Mesenchymal stem cell (in vitro differentiated cells and primary cell): ENCODE measurements at regions not wholly inside any gene's neighbourhood (a gene's known extent, or its start where the extent isn't known, plus 50 kb on each side); places are given as distances from the start of the nearest gene placed in this dataset.

Source experiments
- DNase-seq: peaks from one replicate; pipeline ENCODE4 v3.0.0-alpha.2; 2013
- H2AFZ ChIP-seq: one replicate; pipeline ENCODE4 v1.6.1; 2013; ENCODE audit warnings: low read depth, mild to moderate bottlenecking, control low read depth, inconsistent platforms, low read length, moderate library complexity
- H2AK5ac ChIP-seq: 2 replicates; pipeline ENCODE4 v1.6.1; 2013; ENCODE audit warnings: low read length, moderate library complexity, mild to moderate bottlenecking, inconsistent platforms; ENCODE audit not compliant: severe bottlenecking
- H2BK120ac ChIP-seq: one replicate; pipeline ENCODE4 v1.6.1; 2013; ENCODE audit warnings: low read depth, mild to moderate bottlenecking, inconsistent platforms, low read length, moderate library complexity
- H2BK12ac ChIP-seq, 2 experiments: one replicate each; pipeline ENCODE4 v1.6.1; 2013; ENCODE audit warnings: inconsistent platforms in 2 of 2, low read length in 2 of 2, mild to moderate bottlenecking in 2 of 2, moderate library complexity in 2 of 2, control low read depth in 1 of 2
- H2BK15ac ChIP-seq: one replicate; pipeline ENCODE4 v1.6.1; 2013; ENCODE audit warnings: mild to moderate bottlenecking, low read depth, inconsistent platforms; ENCODE audit not compliant: poor library complexity, severe bottlenecking
- H2BK5ac ChIP-seq: 2 replicates; pipeline ENCODE4 v1.6.1; 2013; ENCODE audit warnings: low read depth, mild to moderate bottlenecking, low read length, control low read depth, inconsistent platforms; ENCODE audit not compliant: poor library complexity, severe bottlenecking
- H3K14ac ChIP-seq, 2 experiments: one replicate each; pipeline ENCODE4 v1.6.1; 2013; ENCODE audit warnings: inconsistent platforms in 2 of 2, low read length in 2 of 2, control low read depth in 1 of 2, mild to moderate bottlenecking in 1 of 2, moderate library complexity in 1 of 2
- H3K18ac ChIP-seq, 2 experiments: one replicate each; pipeline ENCODE4 v1.6.1; 2013; ENCODE audit warnings: inconsistent platforms in 2 of 2, low read length in 2 of 2, control low read depth in 1 of 2, low read depth in 1 of 2, mild to moderate bottlenecking in 1 of 2
- H3K23ac ChIP-seq, 2 experiments: one replicate each; pipeline ENCODE4 v1.6.1; 2013; ENCODE audit warnings: inconsistent platforms in 2 of 2, low read length in 2 of 2, mild to moderate bottlenecking in 2 of 2, moderate library complexity in 2 of 2, control low read depth in 1 of 2
- H3K27ac ChIP-seq: 2 replicates; pipeline ENCODE4 v1.5.1; 2013; ENCODE audit warnings: mild to moderate bottlenecking, moderate library complexity, low read length, control low read depth, inconsistent platforms; ENCODE audit not compliant: poor library complexity, severe bottlenecking
- H3K27me3 ChIP-seq, 2 experiments: 2 replicates each; pipeline versions ENCODE4 v1.6.1 to v1.7.0; 2013; ENCODE audit warnings: low read length in 2 of 2, mild to moderate bottlenecking in 2 of 2, moderate library complexity in 2 of 2, control low read depth in 1 of 2, inconsistent platforms in 1 of 2; ENCODE audit not compliant: control insufficient read depth in 1 of 2, insufficient read depth in 1 of 2
- H3K36me3 ChIP-seq, 2 experiments: 2 replicates each; pipeline versions ENCODE4 v1.6.1 to v1.7.0; 2013; ENCODE audit warnings: low read length in 2 of 2, control low read depth in 1 of 2, inconsistent platforms in 1 of 2, low read depth in 1 of 2, mild to moderate bottlenecking in 1 of 2; ENCODE audit not compliant: insufficient read depth in 2 of 2, control insufficient read depth in 1 of 2
- H3K4ac ChIP-seq, 2 experiments: one replicate each; pipeline ENCODE4 v1.6.1; 2013; ENCODE audit warnings: inconsistent platforms in 2 of 2, low read length in 2 of 2, mild to moderate bottlenecking in 2 of 2, moderate library complexity in 2 of 2, control low read depth in 1 of 2, low read depth in 1 of 2
- H3K4me1 ChIP-seq: 2 replicates; pipeline ENCODE4 v1.6.1; 2013; ENCODE audit warnings: low read depth, low read length, control low read depth; ENCODE audit not compliant: control insufficient read depth, insufficient read depth
- H3K4me2 ChIP-seq: 2 replicates; pipeline ENCODE4 v1.6.1; 2013; ENCODE audit warnings: low read length, mild to moderate bottlenecking, inconsistent platforms; ENCODE audit not compliant: poor library complexity, severe bottlenecking
- H3K4me3 ChIP-seq, 2 experiments: 2 replicates each; pipeline versions ENCODE4 v1.5.1 to v1.7.0; 2013; ENCODE audit warnings: low read length in 2 of 2, mild to moderate bottlenecking in 2 of 2, control low read depth in 1 of 2, low read depth in 1 of 2; ENCODE audit not compliant: insufficient read depth in 1 of 2
- H3K79me1 ChIP-seq: replicated peaks from 2 replicates; pipeline ENCODE4 v1.6.1; 2013; ENCODE audit warnings: mild to moderate bottlenecking, control low read depth, low read length, inconsistent platforms; ENCODE audit not compliant: poor library complexity, severe bottlenecking
- H3K9ac ChIP-seq: 2 replicates; pipeline ENCODE4 v1.7.0; 2013; ENCODE audit warnings: mild to moderate bottlenecking, low read length, moderate library complexity
- H3K9me3 ChIP-seq: 2 replicates; pipeline ENCODE4 v1.7.0; 2013; ENCODE audit warnings: mild to moderate bottlenecking, low read length; ENCODE audit not compliant: control insufficient read depth
- H4K8ac ChIP-seq: one replicate; pipeline ENCODE4 v1.6.1; 2013; ENCODE audit warnings: inconsistent platforms, mild to moderate bottlenecking, low read length, moderate library complexity
- H4K91ac ChIP-seq: one replicate; pipeline ENCODE4 v1.6.1; 2013; ENCODE audit warnings: mild to moderate bottlenecking, low read length, inconsistent platforms
- WGBS: methylation state at CpG from one replicate; pipeline ENCODE4 v1.1.7; 2013; ENCODE audit warnings: mixed read lengths; 5-methylcytosine and 5-hydroxymethylcytosine counted together

GRCh38 chr5:15376088-15376487 is 123.9 kb upstream of the FBXL7 start:
- Histone ChIP-seq H3K18ac (no peak overlapping the region), H4K8ac (no peak overlapping the region), H3K14ac (no peak overlapping the region), H3K9ac (no peak overlapping the region), H2BK12ac (no peak overlapping the region), H2AK5ac (no peak overlapping the region), H3K4me3 (no peak overlapping the region), H3K27me3 (peaks cover under 1 to 4% of the 10 kb centered on the region in 2 experiments), H3K4ac (no peak overlapping the region), H3K4me1 (no peaks in the 10 kb centered on the region), H3K79me1 (no peaks in the 10 kb centered on the region), H2BK5ac (no peak overlapping the region), H3K27ac (no peak overlapping the region), H2AFZ (no peak overlapping the region), H4K91ac (no peak overlapping the region), H3K9me3 (no peaks in the 10 kb centered on the region), H3K4me2 (no peak overlapping the region), H2BK120ac (no peak overlapping the region), H3K23ac (no peak overlapping the region), H3K36me3 (no peaks in the 10 kb centered on the region), H2BK15ac (no peak overlapping the region)
- WGBS, result 86% methylated on average over 1 of the region's 1 CpG
- no peak for DNase-seq

DNA sequence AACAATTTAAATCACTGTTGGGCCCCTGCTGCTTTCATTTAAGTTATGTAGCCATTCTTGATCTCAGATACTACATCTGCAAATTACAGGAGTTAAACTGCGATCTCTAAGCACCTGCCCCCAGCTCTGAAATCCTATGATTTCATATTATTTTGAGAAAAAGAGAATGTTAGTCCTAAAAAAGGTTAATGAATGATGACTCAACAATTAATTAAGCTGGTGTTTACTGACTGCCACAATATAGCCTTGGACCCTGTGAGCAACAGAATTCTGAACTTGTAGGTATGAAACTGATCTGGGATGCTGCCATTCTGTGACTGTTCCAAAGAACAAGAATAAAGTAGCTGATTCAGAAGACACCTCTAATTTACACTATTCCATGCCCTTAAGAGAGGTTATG is 124.4 kb upstream of the FBXL7 start:
- no peak overlapping the region for H2BK12ac ChIP-seq
- no peak overlapping the region for H3K14ac ChIP-seq
- no peak for DNase-seq
- H3K4ac ChIP-seq, result no peak overlapping the region
- H3K36me3 ChIP-seq, result no peaks in the 10 kb centered on the region
- no peak overlapping the region for H3K18ac ChIP-seq
- peaks cover 0 to 4% of the 10 kb centered on the region in 2 experiments for H3K27me3 ChIP-seq
- no peak overlapping the region for H3K27ac ChIP-seq
- H4K8ac ChIP-seq, result no peak overlapping the region
- no peak overlapping the region for H2BK15ac ChIP-seq
- H3K9ac ChIP-seq, result no peak overlapping the region
- H3K79me1 ChIP-seq, result no peaks in the 10 kb centered on the region
- H3K9me3 ChIP-seq, result no peaks in the 10 kb centered on the region
- WGBS, result 80% methylated on average over 1 of the region's 1 CpG
- H3K4me2 ChIP-seq, result no peak overlapping the region
- H3K23ac ChIP-seq, result no peak overlapping the region
- no peak overlapping the region for H2AK5ac ChIP-seq
- H3K4me1 ChIP-seq, result no peaks in the 10 kb centered on the region
- no peak overlapping the region for H2BK5ac ChIP-seq
- H4K91ac ChIP-seq, result no peak overlapping the region
- no peak overlapping the region for H3K4me3 ChIP-seq
- no peak overlapping the region for H2BK120ac ChIP-seq
- no peak overlapping the region for H2AFZ ChIP-seq

GRCh38 chr5:15374886-15375285 is 125.1 kb upstream of the FBXL7 start:
- Histone ChIP-seq H2BK5ac (no peak overlapping the region), H3K27ac (no peak overlapping the region), H3K4me1 (no peaks in the 10 kb centered on the region), H3K9me3 (no peaks in the 10 kb centered on the region), H2AFZ (no peak overlapping the region), H3K18ac (no peak overlapping the region), H3K4ac (no peak overlapping the region), H3K27me3 (peaks cover 0 to 4% of the 10 kb centered on the region in 2 experiments), H2BK12ac (no peak overlapping the region), H3K23ac (no peak overlapping the region), H3K9ac (no peak overlapping the region), H3K4me2 (no peak overlapping the region), H2AK5ac (no peak overlapping the region), H2BK15ac (no peak overlapping the region), H3K79me1 (no peaks in the 10 kb centered on the region), H2BK120ac (no peak overlapping the region), H3K14ac (no peak overlapping the region), H4K91ac (no peak overlapping the region), H3K36me3 (no peaks in the 10 kb centered on the region), H4K8ac (no peak overlapping the region), H3K4me3 (no peak overlapping the region)
- no peak for DNase-seq

GRCh38 chr5:15373151-15373550 is 126.8 kb upstream of the FBXL7 start:
- Histone ChIP-seq H4K91ac (no peak overlapping the region), H3K9ac (no peak overlapping the region), H3K23ac (no peak overlapping the region), H3K27ac (no peak overlapping the region), H3K79me1 (no peaks in the 10 kb centered on the region), H3K27me3 (peaks cover 0 to 4% of the 10 kb centered on the region in 2 experiments), H3K36me3 (no peaks in the 10 kb centered on the region), H2BK12ac (no peak overlapping the region), H2BK5ac (no peak overlapping the region), H2AK5ac (no peak overlapping the region), H3K18ac (no peak overlapping the region), H3K9me3 (no peaks in the 10 kb centered on the region), H3K4me2 (no peak overlapping the region), H2BK15ac (no peak overlapping the region), H3K4me1 (no peaks in the 10 kb centered on the region), H3K4ac (no peak overlapping the region), H3K14ac (no peak overlapping the region), H2BK120ac (no peak overlapping the region), H3K4me3 (no peak overlapping the region), H2AFZ (no peak overlapping the region), H4K8ac (no peak overlapping the region)
- DNase-seq, result no peak
